ENCODE measurements at regions not wholly inside any gene's neighbourhood (a gene's known extent, or its start where the extent isn't known, plus 50 kb on each side); places are given as distances from the start of the nearest gene placed in this dataset.
A peak's percentile ranks its signal among the peaks of the same experiment; 100 is the strongest.

GRCh38 chr7:20021066-20021465 is 196.1 kb downstream of the MACC1 start:
- DNase-seq = no peak

- no peak for DNase-seq
Observed at GRCh38 chr7:20019757-20020432, 197.3 kb downstream of the MACC1 start.

GRCh38 chr7:20016669-20017068 is 200.5 kb downstream of the MACC1 start:
- no peak for DNase-seq

- DNase-seq = no peak
Observed at GRCh38 chr7:20013536-20013935, 203.6 kb downstream of the MACC1 start.

GRCh38 chr7:20012100-20012499 is 205.1 kb downstream of the MACC1 start:
- DNase-seq = no peak

GRCh38 chr7:20010877-20011276 is 206.3 kb downstream of the MACC1 start:
- no peak for DNase-seq

- no peak for DNase-seq
Observed at GRCh38 chr7:20007510-20007909, 209.7 kb downstream of the MACC1 start.

- no peak for DNase-seq
Observed at GRCh38 chr7:20005081-20005480, 212.1 kb downstream of the MACC1 start.

GRCh38 chr7:19999681-20000080 is 217.5 kb downstream of the MACC1 start:
- DNase-seq = no peak

GRCh38 chr7:19991936-19992335 is 218.5 kb upstream of the TMEM196 start:
- no peak for DNase-seq

- DNase-seq = no peak
Observed at GRCh38 chr7:19989906-19990305, 216.5 kb upstream of the TMEM196 start.

GRCh38 chr7:19988860-19989259 is 215.4 kb upstream of the TMEM196 start:
- DNase-seq = no peak

- DNase-seq = no peak
Observed at GRCh38 chr7:19984231-19984632, 210.8 kb upstream of the TMEM196 start.

- DNase-seq = no peak
Observed at GRCh38 chr7:19982841-19983835, 209.7 kb upstream of the TMEM196 start.

- DNase-seq = no peak
Observed at GRCh38 chr7:19973581-19973980, 200.2 kb upstream of the TMEM196 start.

GRCh38 chr7:19972876-19973275 is 199.5 kb upstream of the TMEM196 start:
- no peak for DNase-seq

- DNase-seq = no peak
Observed at GRCh38 chr7:19971956-19972355, 198.5 kb upstream of the TMEM196 start.

GRCh38 chr7:19970514-19970913 is 197.1 kb upstream of the TMEM196 start:
- DNase-seq = no peak

GRCh38 chr7:19969859-19970493 is 196.6 kb upstream of the TMEM196 start:
- DNase-seq = no peak

- no peak for DNase-seq
Observed at GRCh38 chr7:19964246-19964645, 190.8 kb upstream of the TMEM196 start.

GRCh38 chr7:19963695-19964094 is 190.3 kb upstream of the TMEM196 start:
- no peak for DNase-seq

GRCh38 chr7:19958309-19958896 is 185.0 kb upstream of the TMEM196 start:
- DNase-seq = peak; percentile 30

- no peak for DNase-seq
Observed at GRCh38 chr7:19957664-19958063, 184.2 kb upstream of the TMEM196 start.

Data from T1000 (cell line).